Fibroblast of lung (primary cell): ENCODE measurements at regions not wholly inside any gene's neighbourhood (a gene's known extent, or its start where the extent isn't known, plus 50 kb on each side); places are given as distances from the start of the nearest gene placed in this dataset.

Experiments used
- DNase-seq, 2 donors: peaks; one replicate each; pipeline versions ENCODE4 v3.0.0 to v3.0.0-alpha.2; 2010; ENCODE audit warnings: low read depth in 2 of 2
- H2AFZ ChIP-seq: 2 replicates; pipeline ENCODE4 v1.5.1; 2012; ENCODE audit warnings: low read length, control low read depth, inconsistent platforms
- H3K27ac ChIP-seq: 2 replicates; pipeline ENCODE4 v1.5.1; 2011; ENCODE audit warnings: low read length, control low read depth; ENCODE audit not compliant: insufficient read depth
- H3K27me3 ChIP-seq: 2 replicates; pipeline ENCODE4 v1.5.1; 2011; ENCODE audit warnings: mild to moderate bottlenecking, low read length; ENCODE audit not compliant: control insufficient read depth, insufficient read depth
- H3K36me3 ChIP-seq: 2 replicates; pipeline ENCODE4 v1.5.1; 2011; ENCODE audit warnings: low read length; ENCODE audit not compliant: control insufficient read depth, insufficient read depth
- H3K4me1 ChIP-seq: 2 replicates; pipeline ENCODE4 v1.5.1; 2011; ENCODE audit warnings: low read length; ENCODE audit not compliant: control insufficient read depth, insufficient read depth; ENCODE audit errors: extremely low read depth
- H3K4me2 ChIP-seq: 2 replicates; pipeline ENCODE4 v1.5.1; 2011; ENCODE audit warnings: low read length, control low read depth; ENCODE audit not compliant: insufficient read depth; ENCODE audit errors: extremely low read depth
- H3K4me3 ChIP-seq, 4 experiments: fragments of 200-600 bp in 1 of 4; sonication (generic) in 1 of 4; replicated peaks in 1 of 4; 2 replicates each; pipeline ENCODE4 v1.5.1; 2011 to 2016; ENCODE audit warnings: low read length in 4 of 4, low read depth in 3 of 4, mild to moderate bottlenecking in 3 of 4, control low read depth in 2 of 4, inconsistent platforms in 1 of 4, mixed read lengths in 1 of 4; ENCODE audit not compliant: insufficient read depth in 1 of 4; ENCODE audit errors: control extremely low read depth in 1 of 4
- H3K79me2 ChIP-seq: 2 replicates; pipeline ENCODE4 v1.5.1; 2012; ENCODE audit warnings: mild to moderate bottlenecking, low read length, inconsistent platforms; ENCODE audit not compliant: control insufficient read depth, insufficient read depth
- H3K9ac ChIP-seq: 2 replicates; pipeline ENCODE4 v1.5.1; 2011; ENCODE audit warnings: mild to moderate bottlenecking, low read length, control low read depth; ENCODE audit not compliant: insufficient read depth
- H3K9me3 ChIP-seq: 2 replicates; pipeline ENCODE4 v1.5.1; 2012; ENCODE audit warnings: low read depth, low read length; ENCODE audit not compliant: control insufficient read depth, insufficient read depth
- H4K20me1 ChIP-seq: 2 replicates; pipeline ENCODE4 v1.5.1; 2011; ENCODE audit warnings: low read length; ENCODE audit not compliant: control insufficient read depth, insufficient read depth; ENCODE audit errors: extremely low read depth
- EZH2 ChIP-seq: IDR thresholded peaks from 2 replicates; pipeline ENCODE4 v1.5.1; 2012; ENCODE audit warnings: low read length, control low read depth, mild to moderate bottlenecking; ENCODE audit errors: missing control alignments
- TF ChIP-seq, protein P1 (sequence below), 2 donors: IDR thresholded peaks in 1 of 2; conservative IDR thresholded peaks in 1 of 2; 1 replicate in 1 of 2; 2 replicates in 1 of 2; pipeline ENCODE4 v1.5.1; 2011 to 2012; ENCODE audit warnings: low read length in 2 of 2, control low read depth in 1 of 2, inconsistent platforms in 1 of 2, low read depth in 1 of 2, mild to moderate bottlenecking in 1 of 2

DNA sequence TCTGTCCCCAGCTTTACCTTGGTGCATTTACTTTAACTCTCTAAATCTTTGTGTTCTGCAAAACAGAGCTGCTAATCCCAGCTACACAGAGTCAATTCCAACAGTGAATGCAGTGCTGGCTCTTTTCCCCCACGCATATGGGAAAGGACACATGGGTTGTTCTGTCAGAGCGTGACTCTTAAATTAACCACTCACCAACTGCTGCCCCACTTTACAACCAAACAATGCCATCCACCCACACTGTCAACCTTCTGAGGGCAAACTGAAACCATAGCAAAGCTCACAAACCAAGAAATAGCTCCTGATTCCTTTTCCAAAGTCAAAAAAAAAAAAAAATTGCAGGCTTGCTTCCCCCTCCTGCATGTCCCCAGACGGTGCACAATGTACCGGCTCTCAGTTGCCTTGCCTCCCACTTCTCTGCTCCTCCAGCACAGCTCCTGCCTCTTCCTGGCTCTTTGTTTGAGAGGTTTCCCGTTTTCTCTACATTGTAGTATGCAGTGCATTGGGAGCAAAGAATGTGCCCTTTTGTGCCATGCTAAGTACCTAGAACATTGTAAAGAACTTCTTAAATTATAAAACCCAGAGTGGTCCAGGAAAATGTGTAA, 151.5 kb upstream of the DAPK1 start:
- no peak for DNase-seq
- Histone ChIP-seq H3K27me3 (no peaks in the 10 kb centered on the region), H3K4me1 (no peaks in the 10 kb centered on the region), H3K79me2 (no peaks in the 10 kb centered on the region), H3K4me3 (no peak overlapping the region), H3K9me3 (no peaks in the 10 kb centered on the region), H3K9ac (no peak overlapping the region), H2AFZ (no peak overlapping the region), H4K20me1 (no peaks in the 10 kb centered on the region), H3K27ac (no peak overlapping the region), H3K4me2 (no peak overlapping the region), H3K36me3 (no peaks in the 10 kb centered on the region)
- no peak for TF ChIP-seq EZH2
- TF ChIP-seq, protein P1, sequence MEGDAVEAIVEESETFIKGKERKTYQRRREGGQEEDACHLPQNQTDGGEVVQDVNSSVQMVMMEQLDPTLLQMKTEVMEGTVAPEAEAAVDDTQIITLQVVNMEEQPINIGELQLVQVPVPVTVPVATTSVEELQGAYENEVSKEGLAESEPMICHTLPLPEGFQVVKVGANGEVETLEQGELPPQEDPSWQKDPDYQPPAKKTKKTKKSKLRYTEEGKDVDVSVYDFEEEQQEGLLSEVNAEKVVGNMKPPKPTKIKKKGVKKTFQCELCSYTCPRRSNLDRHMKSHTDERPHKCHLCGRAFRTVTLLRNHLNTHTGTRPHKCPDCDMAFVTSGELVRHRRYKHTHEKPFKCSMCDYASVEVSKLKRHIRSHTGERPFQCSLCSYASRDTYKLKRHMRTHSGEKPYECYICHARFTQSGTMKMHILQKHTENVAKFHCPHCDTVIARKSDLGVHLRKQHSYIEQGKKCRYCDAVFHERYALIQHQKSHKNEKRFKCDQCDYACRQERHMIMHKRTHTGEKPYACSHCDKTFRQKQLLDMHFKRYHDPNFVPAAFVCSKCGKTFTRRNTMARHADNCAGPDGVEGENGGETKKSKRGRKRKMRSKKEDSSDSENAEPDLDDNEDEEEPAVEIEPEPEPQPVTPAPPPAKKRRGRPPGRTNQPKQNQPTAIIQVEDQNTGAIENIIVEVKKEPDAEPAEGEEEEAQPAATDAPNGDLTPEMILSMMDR (conservative IDR thresholded peaks at IDR 0.05 in 1 of 2, IDR thresholded peaks at IDR 0.05 in 1 of 2; ENCODE audit: low read depth in 1 of 2, low read length in 2 of 2) = no peak

DNA sequence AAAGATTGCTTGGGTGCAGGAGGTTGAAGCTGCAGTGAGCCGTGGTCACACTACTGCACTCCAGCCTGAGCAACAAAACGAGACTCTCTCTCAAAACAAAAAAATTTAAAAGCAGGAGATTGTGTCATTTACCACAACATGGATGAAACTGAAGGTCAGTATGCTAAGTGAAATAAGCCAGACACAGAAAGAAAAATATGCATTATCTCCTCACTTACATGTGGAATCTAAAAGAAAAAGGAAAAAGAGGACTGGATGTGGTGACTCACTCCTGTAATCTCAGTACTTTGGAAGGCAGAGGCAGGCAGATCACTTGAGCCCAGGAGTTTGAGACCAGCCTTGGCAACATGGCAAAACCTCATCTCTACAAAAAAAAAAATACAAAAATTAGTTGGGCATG, 146.8 kb upstream of the DAPK1 start:
- H3K27ac ChIP-seq = no peak overlapping the region
- no peak overlapping the region for H2AFZ ChIP-seq
- H3K9ac ChIP-seq = no peak overlapping the region
- H3K4me2 ChIP-seq = no peak overlapping the region
- DNase-seq = peak in 1 of 2 donors; percentile 77
- H3K4me3 ChIP-seq = no peak overlapping the region
- no peaks in the 10 kb centered on the region for H4K20me1 ChIP-seq
- TF ChIP-seq, protein P1 (conservative IDR thresholded peaks at IDR 0.05 in 1 of 2, IDR thresholded peaks at IDR 0.05 in 1 of 2; ENCODE audit: low read depth in 1 of 2, low read length in 2 of 2) = no peak
- H3K9me3 ChIP-seq = no peaks in the 10 kb centered on the region
- H3K79me2 ChIP-seq = no peaks in the 10 kb centered on the region
- H3K27me3 ChIP-seq = no peaks in the 10 kb centered on the region
- no peaks in the 10 kb centered on the region for H3K36me3 ChIP-seq
- no peaks in the 10 kb centered on the region for H3K4me1 ChIP-seq

DNA sequence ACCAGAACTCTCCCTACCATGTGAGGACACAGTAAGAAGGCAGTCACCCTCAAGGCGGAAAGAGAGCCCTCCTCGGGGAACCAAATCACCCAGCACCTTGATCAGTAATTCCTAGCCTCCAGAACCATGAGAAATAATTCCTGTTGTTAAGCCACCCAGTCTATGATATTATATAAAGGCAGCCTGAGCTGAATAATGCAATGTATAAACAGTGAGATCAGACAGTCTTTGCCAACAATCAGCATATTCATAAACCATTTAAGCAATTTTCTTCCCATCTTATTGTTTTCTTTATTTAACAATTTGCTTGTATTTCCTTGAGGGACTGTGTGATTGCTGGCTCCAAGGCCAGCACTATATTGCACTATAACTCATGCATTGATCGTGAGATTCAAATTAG, 144.4 kb upstream of the DAPK1 start:
- Histone ChIP-seq H3K9ac (no peak overlapping the region), H4K20me1 (no peaks in the 10 kb centered on the region), H3K4me3 (no peak overlapping the region), H3K36me3 (no peaks in the 10 kb centered on the region), H2AFZ (no peak overlapping the region), H3K9me3 (no peaks in the 10 kb centered on the region), H3K27ac (no peak overlapping the region), H3K79me2 (no peaks in the 10 kb centered on the region), H3K27me3 (no peaks in the 10 kb centered on the region), H3K4me2 (no peak overlapping the region), H3K4me1 (no peaks in the 10 kb centered on the region)
- DNase-seq = no peak
- TF ChIP-seq EZH2 = no peak
- TF ChIP-seq, protein P1 (conservative IDR thresholded peaks at IDR 0.05 in 1 of 2, IDR thresholded peaks at IDR 0.05 in 1 of 2; ENCODE audit: low read depth in 1 of 2, low read length in 2 of 2) = no peak
